ENCODE measurements at regions not wholly inside any gene's neighbourhood (a gene's known extent, or its start where the extent isn't known, plus 50 kb on each side); places are given as distances from the start of the nearest gene placed in this dataset.
A peak's percentile ranks its signal among the peaks of the same experiment; 100 is the strongest.
"Not testable (repeated sequence)": the region's sequence is repeated elsewhere in the genome, so short reads cannot be mapped to it uniquely, and the experiment has no call there.

DNA sequence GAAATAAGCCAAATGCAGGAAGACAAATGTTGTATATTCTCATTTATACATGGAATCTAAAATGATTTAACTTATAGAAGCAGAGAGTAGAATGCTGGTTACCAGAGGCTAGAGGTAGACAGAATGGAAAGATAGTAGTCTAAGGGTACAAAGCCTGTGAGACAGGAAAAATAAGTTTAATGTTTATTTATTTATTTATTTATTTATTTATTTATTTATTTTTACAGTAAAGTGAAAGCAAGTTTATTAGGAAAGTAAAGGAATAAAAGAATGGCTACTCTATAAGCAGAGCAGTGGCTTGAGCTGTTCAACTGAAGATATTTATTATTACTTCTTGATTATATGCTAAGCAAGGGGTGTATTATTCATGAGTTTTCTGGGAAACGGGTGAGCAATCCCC is 203.2 kb downstream of the LAS1L start:
- no peak overlapping the region for H3K27ac ChIP-seq (ENCODE audit: low read depth, low read length)
- H3K9me3 ChIP-seq (ENCODE audit: control insufficient read depth, insufficient read depth, low read length): peaks cover 8% of the 10 kb centered on the region
- H3K4me1 ChIP-seq (ENCODE audit: control insufficient read depth, insufficient read depth, low read length): no peaks in the 10 kb centered on the region

DNA sequence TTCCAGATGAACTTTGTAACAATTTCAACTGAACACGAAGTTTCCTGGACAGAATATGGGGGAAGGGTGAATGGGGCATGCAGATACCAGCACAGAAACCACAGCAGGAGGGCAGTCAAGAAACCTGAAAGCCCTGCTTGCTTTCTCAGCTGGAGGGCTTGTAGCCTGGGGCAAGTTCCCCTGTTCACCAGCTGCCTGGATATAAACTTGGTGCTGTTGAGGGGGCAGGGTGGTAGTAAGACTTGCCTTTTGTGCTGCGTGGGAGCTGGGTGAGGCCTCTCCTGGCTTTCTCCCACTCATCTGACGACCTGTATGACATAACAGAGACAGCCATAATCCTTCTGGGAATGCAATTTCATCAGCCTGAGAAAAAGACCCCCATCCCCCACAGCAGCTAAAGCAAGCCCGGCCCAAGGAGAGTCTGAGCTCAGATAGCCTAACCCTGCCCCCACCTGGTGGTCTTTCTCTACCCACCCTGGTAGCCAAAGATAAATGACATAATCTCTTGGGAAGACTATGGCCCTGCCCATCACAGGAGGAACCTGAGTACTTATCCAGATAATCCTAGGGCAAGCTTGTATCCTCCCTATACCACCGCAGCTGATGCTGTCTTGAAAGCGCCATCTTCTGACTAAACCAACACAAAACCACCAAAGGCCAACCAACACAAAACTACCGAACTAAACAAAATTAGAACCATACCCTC is 234.3 kb downstream of the LAS1L start:
- Histone ChIP-seq H3K36me3 (ENCODE audit: control insufficient read depth, insufficient read depth, low read length) (no peaks in the 10 kb centered on the region), H3K9me3 (ENCODE audit: control insufficient read depth, insufficient read depth, low read length) (peaks cover 8% of the 10 kb centered on the region), H3K27me3 (ENCODE audit: control insufficient read depth, insufficient read depth, low read length) (no peaks in the 10 kb centered on the region), H3K27ac (ENCODE audit: low read depth, low read length) (no peak overlapping the region), H3K4me3 (ENCODE audit: low read depth, low read length) (no peak overlapping the region), H3K4me1 (ENCODE audit: control insufficient read depth, insufficient read depth, low read length) (no peaks in the 10 kb centered on the region)
- no peak for DNase-seq (ENCODE audit: low read depth in 4 of 6, low spot score in 6 of 6)
- 33% methylated on average over 5 of the region's 7 CpGs for WGBS (ENCODE audit: insufficient coverage)

More for the DNA sequence above, 203.2 kb downstream of the LAS1L start:
- no peak for DNase-seq (ENCODE audit: low read depth in 4 of 6, low spot score in 6 of 6)
- Histone ChIP-seq H3K36me3 (ENCODE audit: control insufficient read depth, insufficient read depth, low read length) (no peaks in the 10 kb centered on the region), H3K4me3 (ENCODE audit: low read depth, low read length) (no peak overlapping the region), H3K27me3 (ENCODE audit: control insufficient read depth, insufficient read depth, low read length) (no peaks in the 10 kb centered on the region)
- no CpG with 5 or more reads among the region's 1 CpG for WGBS (ENCODE audit: insufficient coverage)

DNA sequence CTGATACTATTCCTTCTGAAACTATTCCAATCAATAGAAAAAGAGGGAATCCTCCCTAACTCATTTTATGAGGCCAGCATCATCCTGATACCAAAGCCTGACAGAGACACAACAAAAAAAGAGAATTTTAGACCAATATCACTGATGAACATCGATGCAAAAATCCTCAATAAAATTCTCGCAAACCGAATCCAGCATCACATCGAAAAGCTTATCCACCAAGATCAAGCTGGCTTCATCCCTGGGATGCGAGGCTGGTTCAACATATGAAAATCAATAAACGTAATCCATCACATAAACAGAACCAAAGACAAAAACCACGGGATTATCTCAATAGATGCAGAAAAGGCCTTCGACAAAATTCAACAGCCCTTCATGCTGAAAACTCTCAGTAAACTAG is 251.7 kb downstream of the LAS1L start:
- WGBS (ENCODE audit: insufficient coverage): 79% methylated on average over 4 of the region's 8 CpGs

DNA sequence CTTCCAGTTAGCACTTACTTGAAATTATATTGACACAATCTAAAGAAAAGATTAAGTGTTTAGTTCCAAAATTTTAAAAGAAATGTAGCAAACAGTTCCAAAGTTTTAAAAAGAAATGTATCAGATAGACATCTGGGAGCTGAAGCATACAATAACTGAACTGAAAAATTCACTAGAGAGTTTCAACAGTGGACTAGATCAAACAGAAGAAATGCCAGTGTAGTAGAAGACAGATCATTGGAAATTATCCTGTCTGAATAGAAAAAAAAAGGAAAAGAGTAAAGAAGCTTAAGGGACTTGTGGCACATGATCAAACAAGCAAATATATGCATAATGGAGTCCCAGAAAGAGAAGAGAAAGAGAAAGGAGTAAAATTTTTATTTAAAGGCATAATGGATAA is 261.4 kb downstream of the LAS1L start:
- DNase-seq (ENCODE audit: low read depth in 4 of 6, low spot score in 6 of 6): no peak
- no peaks in the 10 kb centered on the region for H3K4me1 ChIP-seq (ENCODE audit: control insufficient read depth, insufficient read depth, low read length)
- peaks cover 9% of the 10 kb centered on the region for H3K9me3 ChIP-seq (ENCODE audit: control insufficient read depth, insufficient read depth, low read length)
- H3K4me3 ChIP-seq (ENCODE audit: low read depth, low read length): no peak overlapping the region
- H3K27me3 ChIP-seq (ENCODE audit: control insufficient read depth, insufficient read depth, low read length): no peaks in the 10 kb centered on the region
- H3K36me3 ChIP-seq (ENCODE audit: control insufficient read depth, insufficient read depth, low read length): no peaks in the 10 kb centered on the region
- no peak overlapping the region for H3K27ac ChIP-seq (ENCODE audit: low read depth, low read length)

More for the DNA sequence above, 251.7 kb downstream of the LAS1L start:
- not testable (repeated sequence) for H3K36me3 ChIP-seq (ENCODE audit: control insufficient read depth, insufficient read depth, low read length); H3K4me3 ChIP-seq (ENCODE audit: low read depth, low read length); H3K27me3 ChIP-seq (ENCODE audit: control insufficient read depth, insufficient read depth, low read length); DNase-seq (ENCODE audit: low read depth in 4 of 6, low spot score in 6 of 6); H3K27ac ChIP-seq (ENCODE audit: low read depth, low read length); H3K9me3 ChIP-seq (ENCODE audit: control insufficient read depth, insufficient read depth, low read length); H3K4me1 ChIP-seq (ENCODE audit: control insufficient read depth, insufficient read depth, low read length)

DNA sequence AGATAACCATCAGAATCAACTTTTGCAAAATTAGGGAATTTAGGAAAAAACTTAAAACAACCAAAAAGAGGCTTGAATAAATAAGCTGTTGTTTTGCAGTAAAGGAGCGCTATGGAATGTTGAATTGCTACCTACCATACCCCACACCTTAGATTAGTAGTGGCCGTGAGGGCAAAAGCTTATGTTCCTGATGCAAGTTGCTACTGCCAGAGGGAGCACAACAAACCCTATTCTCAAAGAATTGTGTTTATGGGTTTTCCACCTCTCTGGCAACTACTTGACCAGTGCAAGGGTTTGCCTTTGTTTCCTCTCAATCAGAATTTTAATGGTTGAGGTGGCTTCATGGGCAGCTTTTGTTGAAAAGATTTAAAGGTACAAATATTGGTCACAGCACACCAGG is 268.1 kb downstream of the LAS1L start:
- H3K4me3 ChIP-seq (ENCODE audit: low read depth, low read length): no peak overlapping the region
- DNase-seq (ENCODE audit: low read depth in 4 of 6, low spot score in 6 of 6): no peak
- H3K36me3 ChIP-seq (ENCODE audit: control insufficient read depth, insufficient read depth, low read length): no peaks in the 10 kb centered on the region
- H3K27me3 ChIP-seq (ENCODE audit: control insufficient read depth, insufficient read depth, low read length): no peaks in the 10 kb centered on the region
- peaks cover 2% of the 10 kb centered on the region for H3K9me3 ChIP-seq (ENCODE audit: control insufficient read depth, insufficient read depth, low read length)
- no peak overlapping the region for H3K27ac ChIP-seq (ENCODE audit: low read depth, low read length)
- no peaks in the 10 kb centered on the region for H3K4me1 ChIP-seq (ENCODE audit: control insufficient read depth, insufficient read depth, low read length)
- no CpG with 5 or more reads among the region's 2 CpGs for WGBS (ENCODE audit: insufficient coverage)

DNA sequence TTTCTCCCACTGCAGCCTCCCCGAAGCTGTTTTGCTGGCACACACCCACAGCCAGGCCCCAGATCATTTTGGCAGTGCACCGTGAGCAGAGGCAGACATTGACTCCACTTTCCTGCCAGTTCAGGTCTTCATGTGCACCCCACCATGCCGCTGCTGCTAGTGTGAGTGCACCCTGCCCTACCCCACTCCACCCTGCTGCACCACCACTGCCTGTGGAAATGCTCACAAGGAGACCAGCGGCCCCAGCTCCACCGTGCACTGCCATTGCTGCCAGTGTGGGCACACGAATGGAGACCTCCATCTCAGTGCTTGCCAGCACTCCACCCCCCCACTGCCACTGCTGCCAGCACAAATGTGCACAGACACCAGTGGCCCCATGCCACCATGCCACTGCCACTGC is 277.6 kb upstream of the ZC4H2 start:
- H3K9me3 ChIP-seq (ENCODE audit: control insufficient read depth, insufficient read depth, low read length): peaks cover 9% of the 10 kb centered on the region
- WGBS (ENCODE audit: insufficient coverage): 89% methylated on average over 6 of the region's 6 CpGs
- no peak overlapping the region for H3K4me3 ChIP-seq (ENCODE audit: low read depth, low read length)
- H3K4me1 ChIP-seq (ENCODE audit: control insufficient read depth, insufficient read depth, low read length): no peaks in the 10 kb centered on the region
- H3K27me3 ChIP-seq (ENCODE audit: control insufficient read depth, insufficient read depth, low read length): no peaks in the 10 kb centered on the region
- no peak for DNase-seq (ENCODE audit: low read depth in 4 of 6, low spot score in 6 of 6)
- H3K36me3 ChIP-seq (ENCODE audit: control insufficient read depth, insufficient read depth, low read length): no peaks in the 10 kb centered on the region
- no peak overlapping the region for H3K27ac ChIP-seq (ENCODE audit: low read depth, low read length)

DNA sequence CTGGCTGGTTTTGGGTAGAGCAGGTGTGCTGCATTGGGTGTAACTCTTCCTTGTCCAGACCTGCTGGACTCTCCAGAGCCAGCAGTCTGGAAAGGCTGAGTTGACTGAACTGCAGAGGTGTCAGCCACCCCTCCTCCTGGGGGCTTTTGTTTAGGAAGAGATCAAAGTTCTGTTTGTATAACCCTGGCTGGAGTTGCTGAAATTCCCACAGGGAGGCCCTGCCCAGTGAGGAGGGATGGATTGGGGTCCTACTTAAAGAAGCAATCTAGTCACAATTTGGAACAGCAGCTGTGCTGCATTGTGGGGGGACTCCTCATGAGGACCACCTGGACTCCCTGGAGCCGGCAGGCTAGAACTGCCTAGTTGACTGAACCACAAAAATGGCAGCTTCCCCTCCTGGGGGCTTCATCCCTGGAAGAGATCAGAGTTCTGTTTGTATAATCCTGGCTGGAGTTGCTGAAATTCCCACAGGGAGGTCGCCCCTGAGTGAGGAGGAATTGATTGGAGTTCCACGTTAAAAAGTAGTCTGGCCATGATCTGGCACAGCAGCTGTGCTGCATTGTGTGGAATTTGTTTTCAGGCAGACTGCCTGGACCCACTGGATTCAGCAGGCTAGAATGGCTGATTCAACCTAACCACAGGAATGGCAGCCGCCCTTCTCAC is 264.9 kb upstream of the ZC4H2 start:
- Histone ChIP-seq H3K4me3 (ENCODE audit: low read depth, low read length) (no peak overlapping the region), H3K36me3 (ENCODE audit: control insufficient read depth, insufficient read depth, low read length) (no peaks in the 10 kb centered on the region), H3K27me3 (ENCODE audit: control insufficient read depth, insufficient read depth, low read length) (no peaks in the 10 kb centered on the region), H3K27ac (ENCODE audit: low read depth, low read length) (no peak overlapping the region), H3K9me3 (ENCODE audit: control insufficient read depth, insufficient read depth, low read length) (peaks cover 3% of the 10 kb centered on the region), H3K4me1 (ENCODE audit: control insufficient read depth, insufficient read depth, low read length) (no peaks in the 10 kb centered on the region)
- 72% methylated on average over 2 of the region's 4 CpGs for WGBS (ENCODE audit: insufficient coverage)
- DNase-seq (ENCODE audit: low read depth in 4 of 6, low spot score in 6 of 6): no peak

DNA sequence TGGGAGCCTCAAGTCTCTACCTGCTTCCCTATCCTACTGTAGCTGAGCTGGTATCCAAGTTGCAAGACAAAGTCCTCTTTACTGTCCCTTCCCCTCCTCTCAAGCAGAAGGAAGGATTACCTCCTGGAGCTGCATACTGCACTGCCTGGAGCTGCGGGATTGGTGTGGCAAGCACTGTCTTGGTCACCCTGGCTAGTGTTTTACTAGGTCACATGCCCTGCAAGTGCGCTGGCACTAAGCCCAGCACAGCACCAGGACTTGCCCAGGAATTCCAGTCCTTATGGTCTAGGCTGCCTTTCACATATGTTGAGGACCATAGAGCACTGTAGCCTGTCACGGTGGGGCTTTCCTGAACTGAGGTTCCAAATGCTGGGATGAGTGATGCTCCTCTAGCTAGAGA is 227.3 kb upstream of the ZC4H2 start:
- H3K4me3 ChIP-seq (ENCODE audit: low read depth, low read length): no peak overlapping the region
- DNase-seq (ENCODE audit: low read depth in 4 of 6, low spot score in 6 of 6): no peak
- H3K4me1 ChIP-seq (ENCODE audit: control insufficient read depth, insufficient read depth, low read length): no peaks in the 10 kb centered on the region
- no peaks in the 10 kb centered on the region for H3K36me3 ChIP-seq (ENCODE audit: control insufficient read depth, insufficient read depth, low read length)
- WGBS (ENCODE audit: insufficient coverage): 77% methylated on average over 3 of the region's 3 CpGs
- no peaks in the 10 kb centered on the region for H3K27me3 ChIP-seq (ENCODE audit: control insufficient read depth, insufficient read depth, low read length)
- no peak overlapping the region for H3K27ac ChIP-seq (ENCODE audit: low read depth, low read length)
- H3K9me3 ChIP-seq (ENCODE audit: control insufficient read depth, insufficient read depth, low read length): no peaks in the 10 kb centered on the region

DNA sequence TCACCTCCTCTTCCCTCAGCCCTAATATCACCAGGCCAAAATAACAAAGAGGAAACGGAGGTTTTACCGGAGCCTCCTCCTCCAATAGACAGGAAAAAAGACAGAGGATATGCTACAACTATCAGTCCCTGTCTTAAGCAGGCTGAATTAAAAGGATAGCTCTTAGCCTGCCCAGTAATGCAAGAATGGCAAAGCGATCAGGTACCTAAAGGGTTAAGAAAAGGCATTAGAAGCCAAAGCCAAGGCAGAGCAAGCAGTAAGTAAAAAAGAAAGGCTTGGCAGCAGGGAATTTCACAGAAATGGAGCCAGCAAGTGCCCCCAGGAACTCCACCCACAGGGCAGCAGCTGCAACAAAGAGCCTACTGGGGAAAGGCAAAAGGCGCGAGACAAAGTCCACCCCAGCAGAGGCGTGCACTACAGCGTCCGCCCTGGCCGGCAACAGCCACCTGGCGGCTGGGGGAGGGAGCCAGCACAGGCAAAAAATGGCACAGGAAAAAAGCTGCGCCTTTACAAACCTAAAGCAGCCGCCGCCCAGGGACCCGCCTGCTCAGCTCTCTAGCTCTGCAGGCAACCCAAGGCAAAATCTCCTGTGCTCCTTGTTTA is 220.6 kb upstream of the ZC4H2 start:
- Histone ChIP-seq H3K4me1 (ENCODE audit: control insufficient read depth, insufficient read depth, low read length) (no peaks in the 10 kb centered on the region), H3K36me3 (ENCODE audit: control insufficient read depth, insufficient read depth, low read length) (no peaks in the 10 kb centered on the region), H3K9me3 (ENCODE audit: control insufficient read depth, insufficient read depth, low read length) (no peaks in the 10 kb centered on the region), H3K27me3 (ENCODE audit: control insufficient read depth, insufficient read depth, low read length) (no peaks in the 10 kb centered on the region), H3K27ac (ENCODE audit: low read depth, low read length) (no peak overlapping the region), H3K4me3 (ENCODE audit: low read depth, low read length) (no peak overlapping the region)
- 6% methylated on average over 11 of the region's 14 CpGs for WGBS (ENCODE audit: insufficient coverage)
- DNase-seq (ENCODE audit: low read depth in 4 of 6, low spot score in 6 of 6): peak in 4 of 6 donors; percentile 5 to 44 (median 27)

DNA sequence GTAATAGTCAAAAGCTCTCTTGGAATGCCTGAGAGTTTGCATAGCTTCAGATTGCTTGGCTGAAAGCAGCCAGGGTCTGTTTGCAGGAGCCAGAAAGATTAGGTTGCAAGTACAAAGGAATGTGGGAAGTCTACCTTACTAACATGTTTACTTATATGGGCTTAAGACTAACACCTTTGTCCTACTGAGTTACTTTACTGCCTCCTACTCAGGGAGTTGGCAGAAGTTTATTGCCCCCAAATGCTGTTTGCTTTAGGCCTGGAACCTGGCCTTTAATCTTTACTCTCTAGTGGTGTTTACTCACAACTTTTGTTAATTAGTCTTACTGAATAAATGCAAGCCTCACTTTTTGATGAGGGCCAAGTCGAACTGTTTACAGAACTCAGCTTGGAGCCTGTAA is 219.4 kb upstream of the ZC4H2 start:
- Histone ChIP-seq H3K36me3 (ENCODE audit: control insufficient read depth, insufficient read depth, low read length) (no peaks in the 10 kb centered on the region), H3K27me3 (ENCODE audit: control insufficient read depth, insufficient read depth, low read length) (no peaks in the 10 kb centered on the region), H3K27ac (ENCODE audit: low read depth, low read length) (no peak overlapping the region), H3K4me3 (ENCODE audit: low read depth, low read length) (no peak overlapping the region), H3K9me3 (ENCODE audit: control insufficient read depth, insufficient read depth, low read length) (no peaks in the 10 kb centered on the region), H3K4me1 (ENCODE audit: control insufficient read depth, insufficient read depth, low read length) (no peaks in the 10 kb centered on the region)
- no peak for DNase-seq (ENCODE audit: low read depth in 4 of 6, low spot score in 6 of 6)
- 67% methylated on average over 1 of the region's 1 CpG for WGBS (ENCODE audit: insufficient coverage)
